ENCODE measurements at regions not wholly inside any gene's neighbourhood (a gene's known extent, or its start where the extent isn't known, plus 50 kb on each side); places are given as distances from the start of the nearest gene placed in this dataset.

DNA sequence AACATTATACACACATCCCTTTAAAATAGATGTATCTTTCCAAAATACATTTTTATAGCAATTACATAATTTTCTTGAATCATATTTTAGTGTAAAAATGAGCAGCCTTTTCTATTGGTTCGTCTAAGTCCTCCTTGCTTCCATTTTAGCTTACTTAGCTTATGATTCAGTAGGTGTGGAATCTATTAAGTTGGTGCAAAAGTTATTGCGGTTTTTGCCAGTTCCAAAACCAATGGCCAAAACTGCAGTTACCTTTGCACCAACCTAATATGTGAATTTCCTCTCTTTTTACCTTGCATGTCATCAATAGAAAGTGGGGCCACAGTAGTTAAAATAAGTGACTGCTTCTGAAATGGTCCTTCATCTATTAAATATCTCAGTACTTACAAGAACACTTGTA lies 279.0 kb downstream of the OTUD1 start:
- TF ChIP-seq, protein P1, sequence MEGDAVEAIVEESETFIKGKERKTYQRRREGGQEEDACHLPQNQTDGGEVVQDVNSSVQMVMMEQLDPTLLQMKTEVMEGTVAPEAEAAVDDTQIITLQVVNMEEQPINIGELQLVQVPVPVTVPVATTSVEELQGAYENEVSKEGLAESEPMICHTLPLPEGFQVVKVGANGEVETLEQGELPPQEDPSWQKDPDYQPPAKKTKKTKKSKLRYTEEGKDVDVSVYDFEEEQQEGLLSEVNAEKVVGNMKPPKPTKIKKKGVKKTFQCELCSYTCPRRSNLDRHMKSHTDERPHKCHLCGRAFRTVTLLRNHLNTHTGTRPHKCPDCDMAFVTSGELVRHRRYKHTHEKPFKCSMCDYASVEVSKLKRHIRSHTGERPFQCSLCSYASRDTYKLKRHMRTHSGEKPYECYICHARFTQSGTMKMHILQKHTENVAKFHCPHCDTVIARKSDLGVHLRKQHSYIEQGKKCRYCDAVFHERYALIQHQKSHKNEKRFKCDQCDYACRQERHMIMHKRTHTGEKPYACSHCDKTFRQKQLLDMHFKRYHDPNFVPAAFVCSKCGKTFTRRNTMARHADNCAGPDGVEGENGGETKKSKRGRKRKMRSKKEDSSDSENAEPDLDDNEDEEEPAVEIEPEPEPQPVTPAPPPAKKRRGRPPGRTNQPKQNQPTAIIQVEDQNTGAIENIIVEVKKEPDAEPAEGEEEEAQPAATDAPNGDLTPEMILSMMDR (IDR thresholded peaks at IDR 0.05): no peak
- TF ChIP-seq POLR2A (IDR thresholded peaks at IDR 0.05): no peak

All from prostate gland (tissue), 2 donors.